CD8-positive, alpha-beta memory T cell (primary cell): ENCODE measurements at regions not wholly inside any gene's neighbourhood (a gene's known extent, or its start where the extent isn't known, plus 50 kb on each side); places are given as distances from the start of the nearest gene placed in this dataset.
"Not testable (repeated sequence)": the region's sequence is repeated elsewhere in the genome, so short reads cannot be mapped to it uniquely, and the experiment has no call there.

Experiments
- CTCF ChIA-PET: fragments of 350-600 bp; sonication (Branson Sonifier 250); formaldehyde crosslinking; loops from one replicate; lab custom pipeline; 2021; ENCODE audit warnings: antibody characterized with exemption; lab: Charles Lee
- POLR2A ChIA-PET: fragments of 350-600 bp; sonication (Branson Sonifier 250); formaldehyde crosslinking; loops from one replicate; lab custom pipeline; 2021; ENCODE audit warnings: antibody characterized with exemption; lab: Charles Lee
- DNase-seq, 5 donors: peaks; one replicate each; pipeline versions ENCODE4 v3.0.0 to v3.0.0-alpha.2; 2020 to 2022; ENCODE audit warnings: mixed read lengths in 1 of 5
- H3K27ac ChIP-seq: one replicate; pipeline ENCODE4 v1.7.0; 2013; ENCODE audit warnings: low read depth, mild to moderate bottlenecking, low read length, moderate library complexity
- H3K27me3 ChIP-seq: 2 replicates; pipeline ENCODE4 v1.7.0; 2013; ENCODE audit warnings: low read length, mild to moderate bottlenecking; ENCODE audit not compliant: insufficient read depth, poor library complexity, severe bottlenecking
- H3K36me3 ChIP-seq: 2 replicates; pipeline ENCODE4 v1.7.0; 2013; ENCODE audit warnings: mild to moderate bottlenecking, low read length, moderate library complexity; ENCODE audit not compliant: insufficient read depth
- H3K4me1 ChIP-seq: 2 replicates; pipeline ENCODE4 v1.7.0; 2013; ENCODE audit warnings: mild to moderate bottlenecking, low read length, moderate library complexity; ENCODE audit not compliant: insufficient read depth
- H3K4me3 ChIP-seq: 2 replicates; pipeline ENCODE4 v1.7.0; 2013; ENCODE audit warnings: mild to moderate bottlenecking, low read length
- H3K9me3 ChIP-seq: 2 replicates; pipeline ENCODE4 v1.7.0; 2013; ENCODE audit warnings: mild to moderate bottlenecking, low read length
- H3K27ac Mint-ChIP-seq, 8 donors: one replicate each; pipeline ENCODE4 v1.8.0; 2020 to 2021; ENCODE audit warnings: mixed read lengths in 8 of 8, mild to moderate bottlenecking in 6 of 8, inconsistent platforms in 3 of 8, moderate library complexity in 3 of 8
- H3K27me3 Mint-ChIP-seq, 2 donors: one replicate each; pipeline ENCODE4 v1.8.0; 2020 to 2021; ENCODE audit warnings: mixed read lengths in 2 of 2, mild to moderate bottlenecking in 1 of 2, moderate library complexity in 1 of 2
- H3K36me3 Mint-ChIP-seq, 3 donors: one replicate each; pipeline ENCODE4 v1.8.0; 2020 to 2021; ENCODE audit warnings: mixed read lengths in 3 of 3, inconsistent platforms in 1 of 3, mild to moderate bottlenecking in 1 of 3
- H3K4me1 Mint-ChIP-seq, 3 donors: one replicate each; pipeline ENCODE4 v1.8.0; 2020 to 2021; ENCODE audit warnings: mixed read lengths in 3 of 3, inconsistent platforms in 1 of 3, mild to moderate bottlenecking in 1 of 3
- H3K4me3 Mint-ChIP-seq, 7 donors: one replicate each; pipeline ENCODE4 v1.8.0; 2020 to 2021; ENCODE audit warnings: mixed read lengths in 7 of 7, mild to moderate bottlenecking in 6 of 7, moderate library complexity in 4 of 7, inconsistent platforms in 2 of 7
- H3K9me3 Mint-ChIP-seq, 5 donors: one replicate each; pipeline ENCODE4 v1.8.0; 2020 to 2022; ENCODE audit warnings: mixed read lengths in 5 of 5, mild to moderate bottlenecking in 3 of 5, moderate library complexity in 2 of 5, inconsistent platforms in 1 of 5

DNA sequence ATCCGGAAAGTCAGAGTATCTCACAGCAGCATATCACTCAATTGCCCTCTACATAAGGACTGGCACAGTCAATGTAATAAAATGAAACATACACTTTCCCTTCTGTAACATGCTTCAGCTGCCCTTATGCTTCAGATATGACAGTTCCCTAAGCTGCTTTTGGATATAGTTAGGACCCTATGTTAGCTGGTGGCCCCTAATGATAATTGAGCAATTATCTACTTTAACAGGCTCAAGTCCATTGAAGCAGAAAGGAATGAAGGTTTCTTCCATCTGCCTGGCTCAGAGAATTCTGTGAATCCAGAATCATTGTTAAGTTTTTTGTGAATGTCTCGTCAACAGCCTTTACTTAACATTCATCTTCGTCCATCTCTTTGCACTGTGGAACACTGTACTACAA is 951.2 kb upstream of the DIAPH2 start:
- Histone ChIP-seq H3K27me3 (no peaks in the 10 kb centered on the region), H3K27ac (no peak overlapping the region), H3K4me3 (no peak overlapping the region), H3K9me3 (no peaks in the 10 kb centered on the region), H3K4me1 (no peaks in the 10 kb centered on the region), H3K36me3 (no peaks in the 10 kb centered on the region)
- CTCF ChIA-PET = no interaction called here
- H3K27me3 Mint-ChIP-seq = no peaks in the 10 kb centered on the region
- POLR2A ChIA-PET = no interaction called here
- H3K9me3 Mint-ChIP-seq = peaks cover 0 to 2% (median 0%) of the 10 kb centered on the region in 5 donors
- H3K4me3 Mint-ChIP-seq = no peak overlapping the region
- DNase-seq = no peak
- H3K36me3 Mint-ChIP-seq = no peaks in the 10 kb centered on the region
- no peak overlapping the region for H3K27ac Mint-ChIP-seq
- H3K4me1 Mint-ChIP-seq = no peaks in the 10 kb centered on the region

- H3K9me3 Mint-ChIP-seq = peaks cover 0 to 7% (median 0%) of the 10 kb centered on the region in 5 donors
- ChIA-PET CTCF (no interaction called here), POLR2A (no interaction called here)
- H3K9me3 ChIP-seq = no peaks in the 10 kb centered on the region
- no peak for DNase-seq
- no peak overlapping the region for H3K4me3 Mint-ChIP-seq
- no peaks in the 10 kb centered on the region for H3K36me3 ChIP-seq
- H3K36me3 Mint-ChIP-seq = no peaks in the 10 kb centered on the region
- no peaks in the 10 kb centered on the region for H3K4me1 ChIP-seq
- H3K4me1 Mint-ChIP-seq = no peaks in the 10 kb centered on the region
- H3K4me3 ChIP-seq = no peak overlapping the region
- no peaks in the 10 kb centered on the region for H3K27me3 ChIP-seq
- H3K27me3 Mint-ChIP-seq = no peaks in the 10 kb centered on the region
- no peak overlapping the region for H3K27ac ChIP-seq
- no peak overlapping the region for H3K27ac Mint-ChIP-seq
Observed at GRCh38 chrX:95754411-95754810, 930.2 kb upstream of the DIAPH2 start.

DNA sequence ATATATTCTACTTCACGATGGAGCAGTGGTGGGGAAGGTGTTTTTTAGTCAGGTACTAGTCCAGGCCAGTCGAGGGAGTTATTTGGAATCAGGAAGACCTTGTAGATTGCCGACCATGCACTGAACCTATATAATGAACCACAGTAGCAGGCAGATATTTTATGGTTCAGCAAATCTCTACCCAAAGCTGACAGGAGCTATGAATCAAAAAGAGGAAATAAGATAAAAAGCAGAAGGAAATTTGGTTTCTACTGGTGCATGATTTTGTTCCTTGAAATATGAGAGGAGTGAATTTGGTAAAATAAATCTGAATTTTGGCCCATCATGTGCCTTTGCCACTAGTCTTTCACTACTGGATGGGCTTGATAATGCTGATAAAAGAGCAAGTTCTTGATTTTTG is 924.3 kb upstream of the DIAPH2 start:
- Mint-ChIP-seq H3K27ac (no peak overlapping the region), H3K4me3 (no peak overlapping the region), H3K27me3 (peaks cover 0 to 2% of the 10 kb centered on the region in 2 donors), H3K4me1 (no peaks in the 10 kb centered on the region), H3K9me3 (peaks cover 0 to 1% (median 0%) of the 10 kb centered on the region in 5 donors), H3K36me3 (no peaks in the 10 kb centered on the region)
- no peaks in the 10 kb centered on the region for H3K36me3 ChIP-seq
- DNase-seq = no peak
- CTCF ChIA-PET = no interaction called here
- POLR2A ChIA-PET = no interaction called here
- no peak overlapping the region for H3K27ac ChIP-seq
- H3K4me3 ChIP-seq = no peak overlapping the region
- no peaks in the 10 kb centered on the region for H3K4me1 ChIP-seq
- no peaks in the 10 kb centered on the region for H3K27me3 ChIP-seq
- no peaks in the 10 kb centered on the region for H3K9me3 ChIP-seq

DNA sequence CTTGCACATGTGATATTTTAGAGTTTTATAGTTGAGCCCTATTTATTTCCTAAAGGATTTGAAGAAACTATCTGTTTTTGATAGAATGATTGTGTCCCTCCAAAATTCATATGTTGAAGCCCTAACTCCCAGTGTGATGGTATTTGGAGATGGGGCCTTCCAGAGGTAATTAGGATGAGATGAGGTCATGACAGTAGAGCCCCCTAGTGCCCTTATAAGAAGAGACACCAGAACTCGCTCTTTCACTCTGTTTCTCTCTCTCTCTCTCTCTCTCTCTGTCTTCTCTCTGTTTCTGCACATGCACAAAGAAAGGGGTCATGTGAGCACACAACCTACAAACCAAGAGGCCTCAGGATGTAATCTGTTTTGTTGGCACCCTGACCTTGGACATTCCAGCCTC is 921.9 kb upstream of the DIAPH2 start:
- Histone ChIP-seq H3K9me3 (no peaks in the 10 kb centered on the region), H3K27ac (no peak overlapping the region), H3K27me3 (no peaks in the 10 kb centered on the region), H3K4me1 (no peaks in the 10 kb centered on the region), H3K36me3 (no peaks in the 10 kb centered on the region), H3K4me3 (no peak overlapping the region)
- Mint-ChIP-seq H3K36me3 (no peaks in the 10 kb centered on the region), H3K9me3 (peaks cover 0 to 1% (median 0%) of the 10 kb centered on the region in 5 donors), H3K4me1 (no peaks in the 10 kb centered on the region), H3K27ac (no peak overlapping the region), H3K27me3 (peaks cover 0 to 2% of the 10 kb centered on the region in 2 donors), H3K4me3 (no peak overlapping the region)
- DNase-seq = no peak
- ChIA-PET CTCF (no interaction called here), POLR2A (no interaction called here)

DNA sequence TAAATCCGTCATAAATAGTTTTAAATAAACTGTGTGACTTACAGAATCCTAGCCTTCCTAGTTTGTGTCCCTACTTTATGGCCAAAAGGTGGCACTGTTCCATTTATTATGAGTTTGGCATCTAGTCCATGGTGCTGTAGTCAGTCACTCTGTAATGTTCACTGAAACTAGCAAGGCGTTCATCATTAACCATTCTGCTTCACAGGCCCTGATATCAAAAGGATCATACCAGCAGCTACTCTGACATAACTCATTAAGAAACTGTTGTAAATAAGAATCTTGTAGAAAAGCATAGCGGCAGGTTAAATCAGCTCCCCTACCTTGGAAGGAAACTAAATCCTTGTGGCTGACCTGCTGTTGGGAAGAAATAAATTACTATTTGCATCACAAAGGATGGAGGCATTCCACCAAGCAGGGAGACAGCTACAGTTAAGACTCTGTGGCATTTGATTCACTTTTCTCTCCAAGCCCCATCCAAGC is 919.6 kb upstream of the DIAPH2 start:
- DNase-seq = no peak
- no peaks in the 10 kb centered on the region for H3K4me1 Mint-ChIP-seq
- POLR2A ChIA-PET = no interaction called here
- peaks cover 0 to 3% (median under 1%) of the 10 kb centered on the region in 5 donors for H3K9me3 Mint-ChIP-seq
- Histone ChIP-seq H3K27me3 (no peaks in the 10 kb centered on the region), H3K27ac (no peak overlapping the region), H3K4me1 (no peaks in the 10 kb centered on the region), H3K9me3 (no peaks in the 10 kb centered on the region), H3K4me3 (no peak overlapping the region), H3K36me3 (no peaks in the 10 kb centered on the region)
- CTCF ChIA-PET = no interaction called here
- H3K27me3 Mint-ChIP-seq = peaks cover 0 to 2% of the 10 kb centered on the region in 2 donors
- no peaks in the 10 kb centered on the region for H3K36me3 Mint-ChIP-seq
- H3K27ac Mint-ChIP-seq = no peak overlapping the region
- H3K4me3 Mint-ChIP-seq = no peak overlapping the region

- H3K4me1 ChIP-seq, H3K27me3 ChIP-seq, H3K4me3 ChIP-seq, DNase-seq, POLR2A ChIA-PET, H3K4me1 Mint-ChIP-seq, H3K36me3 Mint-ChIP-seq, H3K4me3 Mint-ChIP-seq, H3K9me3 ChIP-seq, CTCF ChIA-PET, H3K36me3 ChIP-seq, H3K27ac ChIP-seq, H3K9me3 Mint-ChIP-seq, H3K27me3 Mint-ChIP-seq, H3K27ac Mint-ChIP-seq: not testable (repeated sequence)
Observed at GRCh38 chrX:95771198-95771597, 913.4 kb upstream of the DIAPH2 start.

GRCh38 chrX:95791876-95792275 is 892.8 kb upstream of the DIAPH2 start:
- no peak overlapping the region for H3K27ac ChIP-seq
- ChIA-PET CTCF (no interaction called here), POLR2A (no interaction called here)
- DNase-seq = no peak
- H3K9me3 ChIP-seq = no peaks in the 10 kb centered on the region
- Mint-ChIP-seq H3K27ac (no peak overlapping the region), H3K4me1 (no peaks in the 10 kb centered on the region), H3K27me3 (no peaks in the 10 kb centered on the region), H3K9me3 (no peaks in the 10 kb centered on the region), H3K4me3 (no peak overlapping the region), H3K36me3 (no peaks in the 10 kb centered on the region)
- H3K36me3 ChIP-seq = no peaks in the 10 kb centered on the region
- H3K27me3 ChIP-seq = no peaks in the 10 kb centered on the region
- H3K4me1 ChIP-seq = no peaks in the 10 kb centered on the region
- no peak overlapping the region for H3K4me3 ChIP-seq

DNA sequence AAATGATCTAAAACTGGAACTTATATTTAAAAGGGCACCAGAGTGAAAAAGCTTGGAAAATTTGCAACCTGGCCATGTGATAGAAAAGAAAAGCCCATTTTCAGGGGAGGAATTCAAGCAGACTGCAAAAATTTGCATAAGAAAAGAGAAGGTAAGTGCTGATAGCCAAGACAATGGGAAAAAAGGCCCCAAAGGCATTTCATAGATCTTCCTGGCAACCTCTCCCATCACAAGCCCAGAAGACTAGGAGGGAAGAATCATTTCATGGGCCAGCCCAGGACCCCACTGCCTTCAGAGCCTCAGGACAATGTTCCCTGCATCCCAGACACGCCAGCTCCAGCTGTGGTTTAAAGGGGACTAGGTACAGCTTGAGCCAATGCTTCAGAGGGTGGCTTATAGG is 887.3 kb upstream of the DIAPH2 start:
- H3K27ac ChIP-seq = no peak overlapping the region
- Mint-ChIP-seq H3K4me1 (no peaks in the 10 kb centered on the region), H3K4me3 (no peak overlapping the region), H3K9me3 (peaks cover 0 to 3% (median under 1%) of the 10 kb centered on the region in 5 donors), H3K27me3 (no peaks in the 10 kb centered on the region), H3K27ac (no peak overlapping the region), H3K36me3 (no peaks in the 10 kb centered on the region)
- H3K27me3 ChIP-seq = no peaks in the 10 kb centered on the region
- no peaks in the 10 kb centered on the region for H3K36me3 ChIP-seq
- H3K9me3 ChIP-seq = no peaks in the 10 kb centered on the region
- ChIA-PET POLR2A (no interaction called here), CTCF (no interaction called here)
- DNase-seq = no peak
- no peaks in the 10 kb centered on the region for H3K4me1 ChIP-seq
- H3K4me3 ChIP-seq = no peak overlapping the region

- no peak overlapping the region for H3K4me3 ChIP-seq
- peaks cover 0 to 2% (median 0%) of the 10 kb centered on the region in 5 donors for H3K9me3 Mint-ChIP-seq
- no peak overlapping the region for H3K27ac Mint-ChIP-seq
- ChIA-PET POLR2A (no interaction called here), CTCF (no interaction called here)
- H3K36me3 ChIP-seq = no peaks in the 10 kb centered on the region
- DNase-seq = no peak
- H3K9me3 ChIP-seq = no peaks in the 10 kb centered on the region
- no peak overlapping the region for H3K27ac ChIP-seq
- no peaks in the 10 kb centered on the region for H3K4me1 ChIP-seq
- H3K27me3 Mint-ChIP-seq = peaks cover 0 to 5% of the 10 kb centered on the region in 2 donors
- H3K4me3 Mint-ChIP-seq = no peak overlapping the region
- H3K4me1 Mint-ChIP-seq = no peaks in the 10 kb centered on the region
- H3K27me3 ChIP-seq = no peaks in the 10 kb centered on the region
- no peaks in the 10 kb centered on the region for H3K36me3 Mint-ChIP-seq
Observed at GRCh38 chrX:95823796-95824195, 860.8 kb upstream of the DIAPH2 start.
